HEK293T (cell line): ENCODE measurements at regions not wholly inside any gene's neighbourhood (a gene's known extent, or its start where the extent isn't known, plus 50 kb on each side); places are given as distances from the start of the nearest gene placed in this dataset.

ENCODE experiments used
- SP1 ChIP-seq: fragments of 450-650 bp; IDR thresholded peaks from 2 replicates; pipeline ENCODE4 v1.6.1; 2017
- ZNF384 ChIP-seq: fragments of 450-650 bp; IDR thresholded peaks from 2 replicates; pipeline ENCODE4 v1.6.1; 2016

- TF ChIP-seq SP1 (no peak), ZNF384 (no peak)
These were observed 431.3 kb downstream of the HS3ST3B1 start for GRCh38 chr17:14732211-14732610.
